Body of pancreas (tissue), 4 donors: ENCODE measurements at regions not wholly inside any gene's neighbourhood (a gene's known extent, or its start where the extent isn't known, plus 50 kb on each side); places are given as distances from the start of the nearest gene placed in this dataset.

Experiments
- ATAC-seq: fragments of 150-250 bp; one replicate; pipeline ENCODE4 v1.9.1; 2016
- DNase-seq, 4 donors: peaks; one replicate each; pipeline ENCODE4 v3.0.0-alpha.2; 2019
- H3K27ac ChIP-seq, 4 donors: fragments of 200-600 bp; sonication (generic); 1 replicate in 3 of 4; 2 replicates in 1 of 4; pipeline versions ENCODE4 v1.5.1 to v1.6.1; 2016 to 2019; ENCODE audit warnings: mild to moderate bottlenecking in 1 of 4, mixed read lengths in 1 of 4, moderate library complexity in 1 of 4
- H3K27me3 ChIP-seq, 2 donors: fragments of 200-600 bp; sonication (generic); one replicate each; pipeline ENCODE4 v1.6.0; 2016; ENCODE audit warnings: mild to moderate bottlenecking in 1 of 2
- H3K36me3 ChIP-seq, 2 donors: fragments of 200-600 bp; sonication (generic); replicated peaks in 1 of 2; 2 replicates each; pipeline ENCODE4 v1.5.1; 2016; ENCODE audit warnings: low read depth in 2 of 2; ENCODE audit not compliant: insufficient read depth in 1 of 2
- H3K4me1 ChIP-seq: fragments of 200-600 bp; sonication (generic); one replicate; pipeline ENCODE4 v1.6.0; 2016
- H3K4me3 ChIP-seq, 2 donors: fragments of 200-600 bp; sonication (generic); 1 replicate in 1 of 2; 2 replicates in 1 of 2; pipeline ENCODE4 v1.5.1; 2016 to 2019
- H3K9me3 ChIP-seq, 3 donors: fragments of 200-600 bp; sonication (generic); 1 replicate in 2 of 3; 2 replicates in 1 of 3; pipeline ENCODE4 v1.5.1; 2016
- CTCF ChIP-seq, 7 experiments: fragments of 450-650 bp in 4 of 7; fragments of 200-600 bp in 3 of 7; sonication (generic) in 3 of 7; IDR thresholded peaks; one replicate each; pipeline ENCODE4 v1.5.1; 2016 to 2019; ENCODE audit warnings: antibody characterized with exemption in 7 of 7
- POLR2A ChIP-seq, 3 donors: fragments of 450-650 bp; IDR thresholded peaks; one replicate each; pipeline ENCODE4 v1.6.1; 2016; ENCODE audit warnings: antibody characterized with exemption in 3 of 3, mild to moderate bottlenecking in 2 of 3
- WGBS, 2 donors: methylation state at CpG; one replicate each; pipeline ENCODE4 v1.1.5; 2017; 5-methylcytosine and 5-hydroxymethylcytosine counted together
- intact Hi-C: fragments of 100-400 bp; cut with DNase I; formaldehyde crosslinking; loops from one replicate; pipeline ENCODE4 v1.15.1; 2023

- no peak overlapping the region for H3K27ac ChIP-seq
- ATAC-seq (no peak), DNase-seq (no peak)
- H3K36me3 ChIP-seq = no peaks in the 10 kb centered on the region
- no peaks in the 10 kb centered on the region for H3K27me3 ChIP-seq
- WGBS, 2 donors = 20 to 30% methylated on average over 4 of the region's 4 CpGs
- H3K4me3 ChIP-seq = no peak overlapping the region
- intact Hi-C loops = no loop called here
- no peak for TF ChIP-seq CTCF (IDR thresholded peaks at IDR 0.05)
- no peak for TF ChIP-seq POLR2A (IDR thresholded peaks at IDR 0.05)
- H3K9me3 ChIP-seq = no peaks in the 10 kb centered on the region
- peaks cover 30% of the 10 kb centered on the region for H3K4me1 ChIP-seq
These were observed 117.3 kb upstream of the GRK3 start for GRCh38 chr22:25447067-25447685.

- ATAC-seq (peak; percentile 99), DNase-seq (peak; percentile 87 to 92 (median 92))
- H3K9me3 ChIP-seq = no peaks in the 10 kb centered on the region
- peak overlapping the region; percentile 60 to 79 for H3K4me3 ChIP-seq
- peak overlapping the region in 3 of 4 donors; percentile 57 to 78 (median 73) for H3K27ac ChIP-seq
- no peaks in the 10 kb centered on the region for H3K27me3 ChIP-seq
- H3K36me3 ChIP-seq = no peaks in the 10 kb centered on the region
- WGBS, 2 donors = 6 to 18% methylated on average over 9 to 30 of the region's 30 CpGs
- TF ChIP-seq CTCF (IDR thresholded peaks at IDR 0.05) (peak; percentile 88 to 98 (median 93)), POLR2A (IDR thresholded peaks at IDR 0.05) (peak in 2 of 3 donors; percentile 35 to 59)
- H3K4me1 ChIP-seq = peaks cover 37% of the 10 kb centered on the region
- intact Hi-C loops = no loop called here
These were observed 116.6 kb upstream of the GRK3 start for GRCh38 chr22:25447686-25448434.

GRCh38 chr22:25448435-25449051 lies 115.9 kb upstream of the GRK3 start:
- DNase-seq (peak in 1 of 4 donors; percentile 9), ATAC-seq (peak; percentile 10)
- intact Hi-C loops = no loop called here
- peaks cover 37% of the 10 kb centered on the region for H3K4me1 ChIP-seq
- no peaks in the 10 kb centered on the region for H3K36me3 ChIP-seq
- WGBS, 2 donors = 1 to 3% methylated on average over 13 to 16 of the region's 16 CpGs
- H3K4me3 ChIP-seq = peak overlapping the region; percentile 60 to 79
- no peaks in the 10 kb centered on the region for H3K9me3 ChIP-seq
- H3K27me3 ChIP-seq = no peaks in the 10 kb centered on the region
- peak overlapping the region in 3 of 4 donors; percentile 57 to 78 (median 73) for H3K27ac ChIP-seq
- TF ChIP-seq POLR2A (IDR thresholded peaks at IDR 0.05) (no peak), CTCF (IDR thresholded peaks at IDR 0.05) (no peak)

- TF ChIP-seq POLR2A (IDR thresholded peaks at IDR 0.05) (no peak), CTCF (IDR thresholded peaks at IDR 0.05) (no peak)
- Histone ChIP-seq H3K9me3 (no peaks in the 10 kb centered on the region), H3K27me3 (no peaks in the 10 kb centered on the region), H3K27ac (no peak overlapping the region), H3K4me1 (peaks cover 37% of the 10 kb centered on the region), H3K36me3 (no peaks in the 10 kb centered on the region), H3K4me3 (no peak overlapping the region)
- ATAC-seq = no peak
- intact Hi-C loops = loop anchor here (5.0 kb wide), 1 partner anchor 327 kb away; no protein-coding TSS in a partner anchor
- 72 to 73% methylated on average over 9 of the region's 9 CpGs for WGBS, 2 donors
- no peak for DNase-seq
These were observed 114.6 kb upstream of the GRK3 start for GRCh38 chr22:25449781-25450317.
